Stomach (tissue), 8 donors: ENCODE measurements at regions not wholly inside any gene's neighbourhood (a gene's known extent, or its start where the extent isn't known, plus 50 kb on each side); places are given as distances from the start of the nearest gene placed in this dataset.

ENCODE experiments used
- DNase-seq, 2 donors: peaks; one replicate each; pipeline versions ENCODE4 v3.0.0 to v3.0.0-alpha.2; 2013 to 2019
- H3K27ac ChIP-seq, 5 donors: fragments of 200-600 bp in 4 of 5; sonication (generic) in 4 of 5; one replicate each; pipeline ENCODE4 v1.5.1; 2013 to 2019; ENCODE audit warnings: mild to moderate bottlenecking in 1 of 5, moderate library complexity in 1 of 5
- H3K27me3 ChIP-seq, 3 donors: fragments of 200-600 bp; sonication (generic); one replicate each; pipeline ENCODE4 v1.5.1; 2017 to 2019; ENCODE audit warnings: mixed run types in 1 of 3
- H3K36me3 ChIP-seq, 4 donors: fragments of 200-600 bp; sonication (generic); 1 replicate in 3 of 4; 2 replicates in 1 of 4; pipeline ENCODE4 v1.5.1; 2016 to 2019
- H3K4me1 ChIP-seq, 4 donors: fragments of 200-600 bp; sonication (generic); one replicate each; pipeline ENCODE4 v1.5.1; 2016 to 2019
- H3K4me3 ChIP-seq, 4 donors: fragments of 200-600 bp; sonication (generic) in 3 of 4; one replicate each; pipeline ENCODE4 v1.5.1; 2016 to 2019; ENCODE audit warnings: mild to moderate bottlenecking in 1 of 4
- H3K9me3 ChIP-seq, 4 donors: fragments of 200-600 bp; sonication (generic); one replicate each; pipeline ENCODE4 v1.5.1; 2016 to 2019
- CTCF ChIP-seq, 7 experiments: fragments of 450-650 bp in 4 of 7; fragments of 200-600 bp in 3 of 7; sonication (generic) in 3 of 7; IDR thresholded peaks; one replicate each; pipeline ENCODE4 v1.5.1; 2016 to 2019; ENCODE audit warnings: antibody characterized with exemption in 7 of 7, control low read depth in 2 of 7, mild to moderate bottlenecking in 1 of 7
- EP300 ChIP-seq: sonication (generic); formaldehyde crosslinking; IDR thresholded peaks from one replicate; pipeline ENCODE4 v1.6.1; 2017; ENCODE audit warnings: antibody characterized with exemption
- POLR2A ChIP-seq, 4 donors: fragments of 450-650 bp; IDR thresholded peaks; one replicate each; pipeline ENCODE4 v1.6.1; 2016; ENCODE audit warnings: antibody characterized with exemption in 4 of 4, control low read depth in 2 of 4, mild to moderate bottlenecking in 1 of 4, moderate library complexity in 1 of 4
- POLR2AphosphoS5 ChIP-seq, 3 donors: sonication (generic); formaldehyde crosslinking; IDR thresholded peaks; one replicate each; pipeline ENCODE4 v1.6.1; 2016; ENCODE audit warnings: antibody characterized with exemption in 3 of 3
- WGBS, 5 donors: extraction: QIAGEN DNeasy Blood & Tissue Kit in 3 of 5; methylation state at CpG; one replicate each; pipeline versions ENCODE4 v1.1.5 to v1.1.7; 2013 to 2018; 5-methylcytosine and 5-hydroxymethylcytosine counted together
- intact Hi-C: fragments of 100-400 bp; cut with DNase I; formaldehyde crosslinking; loops from one replicate; pipeline ENCODE4 v1.15.1; 2023; ENCODE audit warnings: low total_unique reads
- donor health status: healthy with polysubstance abuse.
- donor health status: Bipolar disorder and iron deficiency.
- donor health status: healthy.

GRCh38 chr1:219817914-219818313 is 110.4 kb downstream of the SLC30A10 start:
- intact Hi-C loops, result no loop called here
- no peak for TF ChIP-seq POLR2A (IDR thresholded peaks at IDR 0.05)
- no peak for TF ChIP-seq CTCF (IDR thresholded peaks at IDR 0.05)
- TF ChIP-seq EP300, result no peak
- TF ChIP-seq POLR2AphosphoS5 (IDR thresholded peaks at IDR 0.05), result no peak
- WGBS, 5 donors, result 56 to 72% (median 57%) methylated on average over 2 of the region's 2 CpGs
- Histone ChIP-seq H3K4me3 (no peak overlapping the region), H3K9me3 (no peaks in the 10 kb centered on the region), H3K27ac (no peak overlapping the region), H3K36me3 (no peaks in the 10 kb centered on the region), H3K4me1 (no peaks in the 10 kb centered on the region), H3K27me3 (peaks cover 0 to 6% (median 0%) of the 10 kb centered on the region in 3 donors)
- no peak for DNase-seq

GRCh38 chr1:219813294-219813693 is 115.1 kb downstream of the SLC30A10 start:
- H3K4me3 ChIP-seq, result no peak overlapping the region
- no peak overlapping the region for H3K27ac ChIP-seq
- 65 to 75% (median 70%) methylated on average over 1 of the region's 1 CpG for WGBS, 5 donors
- no peaks in the 10 kb centered on the region for H3K36me3 ChIP-seq
- H3K9me3 ChIP-seq, result no peaks in the 10 kb centered on the region
- TF ChIP-seq CTCF (IDR thresholded peaks at IDR 0.05), result no peak
- TF ChIP-seq EP300, result no peak
- TF ChIP-seq POLR2AphosphoS5 (IDR thresholded peaks at IDR 0.05), result no peak
- TF ChIP-seq POLR2A (IDR thresholded peaks at IDR 0.05), result no peak
- intact Hi-C loops, result no loop called here
- DNase-seq, result peak in 1 of 2 donors; percentile 57
- no peaks in the 10 kb centered on the region for H3K4me1 ChIP-seq
- peaks cover 0 to 25% (median 0%) of the 10 kb centered on the region in 3 donors for H3K27me3 ChIP-seq

DNA sequence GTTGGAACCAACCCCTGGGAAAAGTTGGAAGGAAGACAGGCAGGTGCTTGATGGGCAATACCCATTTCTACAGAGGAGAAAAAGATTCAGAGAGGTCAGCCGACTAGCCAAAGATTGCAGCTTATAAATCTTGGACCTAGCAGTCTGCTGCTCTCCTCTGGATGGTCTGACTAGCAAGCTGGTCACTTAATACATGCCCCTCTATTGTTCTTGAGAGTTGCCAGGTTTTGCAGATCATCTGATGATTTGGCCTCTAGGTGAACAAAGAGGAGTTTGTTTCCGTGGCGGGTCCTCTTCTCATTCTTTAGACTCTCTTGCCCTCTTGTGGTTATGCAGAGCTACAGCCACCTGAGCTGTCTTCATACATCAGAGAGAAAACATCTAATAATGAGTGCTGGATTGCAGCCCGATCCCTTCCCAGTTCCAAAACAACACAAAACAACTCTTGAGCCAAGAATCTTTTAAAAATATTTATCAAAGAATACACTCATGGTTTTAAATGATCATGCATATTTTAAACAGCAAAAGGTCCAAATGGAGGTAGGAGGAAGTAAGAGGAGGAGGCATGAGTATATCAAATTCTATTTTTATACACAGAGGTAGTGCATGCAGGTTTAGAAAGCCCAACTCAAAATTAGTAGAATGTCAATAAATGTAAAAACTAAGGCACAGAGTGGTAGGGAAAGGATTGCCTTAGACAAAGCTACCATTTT is 115.7 kb downstream of the SLC30A10 start:
- Histone ChIP-seq H3K36me3 (no peaks in the 10 kb centered on the region), H3K9me3 (no peaks in the 10 kb centered on the region), H3K4me3 (no peak overlapping the region), H3K27me3 (peaks cover 0 to 25% (median 0%) of the 10 kb centered on the region in 3 donors), H3K4me1 (no peaks in the 10 kb centered on the region), H3K27ac (no peak overlapping the region)
- DNase-seq, result peak in 1 of 2 donors; percentile 82
- WGBS, 5 donors, result 14 to 26% (median 18%) methylated on average over 4 of the region's 4 CpGs
- no peak for TF ChIP-seq POLR2AphosphoS5 (IDR thresholded peaks at IDR 0.05)
- no peak for TF ChIP-seq POLR2A (IDR thresholded peaks at IDR 0.05)
- TF ChIP-seq CTCF (IDR thresholded peaks at IDR 0.05), result peak in 5 of 7 experiments; percentile 23 to 52 (median 46)
- no peak for TF ChIP-seq EP300
- intact Hi-C loops, result no loop called here

DNA sequence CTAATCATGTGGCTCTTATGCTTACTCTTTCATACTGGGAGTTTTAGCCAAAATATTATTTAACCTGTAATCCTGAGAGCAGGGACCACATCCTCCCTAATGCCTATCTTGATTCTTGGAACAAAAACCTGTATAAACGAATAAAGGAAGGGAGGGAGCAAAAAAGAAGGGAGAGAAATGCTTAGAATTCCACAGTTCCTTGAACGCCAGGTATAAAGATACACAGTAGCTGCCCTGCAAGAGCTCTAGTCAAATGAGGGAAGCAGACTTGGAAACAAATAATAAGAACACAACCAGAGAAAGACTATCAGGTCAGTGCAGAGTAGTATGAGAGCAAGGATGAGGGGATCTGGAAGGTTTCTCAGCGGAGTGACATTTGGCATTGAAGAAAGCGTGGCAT is 116.3 kb downstream of the SLC30A10 start:
- no peak for DNase-seq
- TF ChIP-seq CTCF (IDR thresholded peaks at IDR 0.05), result no peak
- TF ChIP-seq POLR2AphosphoS5 (IDR thresholded peaks at IDR 0.05), result no peak
- H3K4me1 ChIP-seq, result no peaks in the 10 kb centered on the region
- peaks cover 0 to 25% (median 0%) of the 10 kb centered on the region in 3 donors for H3K27me3 ChIP-seq
- H3K36me3 ChIP-seq, result no peaks in the 10 kb centered on the region
- H3K9me3 ChIP-seq, result no peaks in the 10 kb centered on the region
- 21 to 39% (median 35%) methylated on average over 4 of the region's 4 CpGs for WGBS, 5 donors
- no peak overlapping the region for H3K27ac ChIP-seq
- intact Hi-C loops, result no loop called here
- no peak overlapping the region for H3K4me3 ChIP-seq
